HEK293 (cell line): ENCODE measurements at regions not wholly inside any gene's neighbourhood (a gene's known extent, or its start where the extent isn't known, plus 50 kb on each side); places are given as distances from the start of the nearest gene placed in this dataset.

Experiments used
- CTCF ChIA-PET: fragments of 350-600 bp; formaldehyde crosslinking; extraction: SDS; loops from one replicate; lab custom pipeline; 2021; ENCODE audit warnings: antibody characterized with exemption; lab: Yijun Ruan, JAX
- POLR2A ChIA-PET: fragments of 300-600 bp; formaldehyde crosslinking; extraction: SDS; loops from one replicate; lab custom pipeline; 2020; ENCODE audit warnings: antibody characterized with exemption, inconsistent platforms; lab: Yijun Ruan, JAX
- H3K27ac ChIP-seq: fragments of 200-500 bp; sonication (Bioruptor generic); 2 replicates; pipeline ENCODE4 v1.5.1; 2014; ENCODE audit warnings: low read depth, low read length, control low read depth, inconsistent platforms; ENCODE audit errors: extremely low read depth
- H3K36me3 ChIP-seq, 2 experiments: fragments of 200-500 bp in 1 of 2; sonication (Bioruptor generic) in 1 of 2; 1 replicate in 1 of 2; 2 replicates in 1 of 2; pipeline ENCODE4 v1.5.1; 2014 to 2017; ENCODE audit warnings: inconsistent platforms in 2 of 2, low read length in 2 of 2; ENCODE audit not compliant: control insufficient read depth in 2 of 2, insufficient read depth in 1 of 2
- H3K4me1 ChIP-seq: fragments of 200-500 bp; sonication (Bioruptor generic); 2 replicates; pipeline ENCODE4 v1.5.1; 2014; ENCODE audit warnings: mild to moderate bottlenecking, low read length, inconsistent platforms; ENCODE audit not compliant: control insufficient read depth, insufficient read depth
- H3K4me3 ChIP-seq: 2 replicates; pipeline ENCODE4 v1.5.1; 2011; ENCODE audit warnings: low read depth, mild to moderate bottlenecking, control low read depth, low read length, moderate library complexity
- H3K9me3 ChIP-seq: fragments of 200-500 bp; sonication (Bioruptor generic); 2 replicates; pipeline ENCODE4 v1.5.1; 2014; ENCODE audit warnings: low read depth, low read length, inconsistent platforms; ENCODE audit not compliant: control insufficient read depth, insufficient read depth
- HOXD13 ChIP-seq: sonication (generic); formaldehyde crosslinking; IDR thresholded peaks from 2 replicates; pipeline ENCODE4 v1.8.0; 2022; ENCODE audit warnings: missing genetic modification reagents, borderline replicate concordance
- ZNF148 ChIP-seq: fragments of 450-650 bp; formaldehyde crosslinking; IDR thresholded peaks from 2 replicates; pipeline ENCODE4 v1.5.0; 2017; ENCODE audit warnings: missing biosample characterization, missing genetic modification characterization, borderline replicate concordance

GRCh38 chr19:40932008-40932959 lies 50.3 kb upstream of the CYP2A7 start:
- TF ChIP-seq HOXD13 (CRISPR knock-in tag) (no peak), ZNF148 (tag by site-specific recombination) (0 out of 2 replicates have a peak, but pooled peaks have one; percentile 26)
- H3K27ac ChIP-seq = no peak overlapping the region
- ChIA-PET CTCF (interaction anchor here (0.5 to 3.3 kb wide), 34 partner anchors 9 to 332 kb away, joined by 3 to 36 read pairs (median 4); no protein-coding TSS in a partner anchor), POLR2A (interaction anchor here (0.5 to 0.9 kb wide), 2 partner anchors 113 to 212 kb away, joined by 3 read pairs; no protein-coding TSS in a partner anchor)
- H3K4me3 ChIP-seq = no peak overlapping the region
- H3K4me1 ChIP-seq = 0 out of 2 replicates have a peak, but pooled peaks cover 3% of the 10 kb centered on the region
- no peaks in the 10 kb centered on the region for H3K36me3 ChIP-seq
- peaks cover 2% of the 10 kb centered on the region; the same call in 1 of the 2 replicates for H3K9me3 ChIP-seq
